ENCODE measurements at regions not wholly inside any gene's neighbourhood (a gene's known extent, or its start where the extent isn't known, plus 50 kb on each side); places are given as distances from the start of the nearest gene placed in this dataset.

DNA sequence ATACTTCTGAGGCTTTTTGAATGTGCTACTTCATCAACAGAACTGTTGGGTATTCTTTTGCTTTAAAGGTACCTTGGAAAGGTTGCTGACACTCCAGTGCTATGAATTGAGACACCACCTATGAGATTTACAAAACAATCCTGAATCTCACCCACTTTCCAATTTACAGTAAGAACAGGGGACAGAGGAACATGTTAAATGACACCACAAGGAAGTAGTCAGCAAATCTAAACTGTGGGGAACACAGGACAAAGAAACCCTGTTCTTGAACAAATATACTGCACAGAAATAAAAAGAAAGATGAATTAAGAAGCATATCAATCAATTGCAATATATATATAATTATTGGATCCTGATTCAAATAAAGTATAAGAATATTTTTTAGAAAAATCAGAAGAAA, 216.7 kb upstream of the ARID1B start:
- no peak for DNase-seq

DNA sequence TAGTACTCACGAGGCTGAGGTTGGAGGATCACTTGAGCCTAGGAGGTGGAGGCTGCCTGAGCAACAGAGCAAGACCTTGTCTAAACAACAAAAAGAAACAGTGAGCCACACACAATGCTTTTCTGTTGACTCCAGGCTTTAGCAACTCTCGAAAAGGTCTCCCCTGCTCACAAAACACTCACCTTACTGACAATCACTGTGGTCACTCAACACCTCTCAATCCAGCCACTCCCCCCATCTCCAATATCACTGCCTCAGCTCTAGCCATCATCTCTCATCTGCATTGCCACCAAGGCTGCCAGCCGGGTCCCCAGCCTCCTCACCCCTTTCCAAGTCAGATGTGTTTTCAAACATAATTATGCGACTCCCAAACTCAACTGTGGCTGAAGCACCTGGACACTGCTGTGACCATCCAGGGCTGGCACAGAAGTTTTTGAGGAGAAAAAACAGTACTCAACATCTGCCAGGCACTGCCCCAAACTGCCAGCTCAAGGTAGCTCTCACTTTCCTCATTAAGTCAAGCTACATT, 218.0 kb upstream of the ARID1B start:
- DNase-seq: no peak

DNA sequence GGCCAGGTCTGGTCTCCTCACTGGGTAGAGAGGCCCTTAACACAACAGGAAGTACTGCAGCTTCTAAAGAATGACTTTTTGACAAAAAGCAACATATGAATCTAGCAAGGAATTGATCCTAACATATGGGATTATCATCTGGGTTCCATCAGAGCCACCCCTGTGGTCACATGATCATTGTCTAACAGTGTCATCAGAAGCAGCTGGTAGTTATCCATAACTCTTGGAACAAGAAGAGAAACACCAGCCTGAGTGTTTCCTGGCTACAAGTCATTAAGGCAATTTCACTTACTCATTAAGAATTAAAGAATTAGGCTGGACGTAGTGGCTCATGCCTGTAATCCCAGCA, 219.3 kb upstream of the ARID1B start:
- DNase-seq: no peak

DNA sequence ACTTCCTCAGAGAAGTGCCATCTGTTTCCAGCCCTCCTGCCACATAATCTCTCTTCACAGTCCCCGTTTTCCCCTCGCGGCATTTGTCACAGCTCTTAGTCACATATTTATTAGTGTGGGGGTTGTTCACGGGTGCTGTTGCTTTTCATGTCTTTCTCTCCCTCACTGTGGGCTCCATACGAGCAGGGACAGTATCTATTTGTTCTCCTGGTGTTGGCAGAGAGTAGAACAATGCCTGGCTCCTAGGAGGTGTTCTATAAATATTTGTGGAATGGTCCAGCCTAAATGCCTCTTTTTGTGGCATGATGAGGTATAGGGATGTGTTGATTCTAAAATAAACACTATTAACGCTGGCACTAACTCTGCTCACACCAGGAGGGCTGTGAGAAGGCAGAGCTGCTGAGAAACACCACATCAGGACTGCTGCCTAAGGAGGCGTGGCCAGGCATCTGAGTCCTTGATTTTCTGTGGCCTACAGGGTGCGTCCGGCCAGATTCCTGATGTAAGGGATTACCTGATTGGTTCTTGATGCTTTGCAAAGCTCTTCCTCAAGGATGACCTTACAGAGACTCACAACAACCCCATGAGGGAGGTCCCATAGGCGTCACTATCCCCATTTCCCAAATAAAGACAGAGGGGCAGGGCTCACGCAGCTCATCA, 219.8 kb upstream of the ARID1B start:
- no peak for DNase-seq

DNA sequence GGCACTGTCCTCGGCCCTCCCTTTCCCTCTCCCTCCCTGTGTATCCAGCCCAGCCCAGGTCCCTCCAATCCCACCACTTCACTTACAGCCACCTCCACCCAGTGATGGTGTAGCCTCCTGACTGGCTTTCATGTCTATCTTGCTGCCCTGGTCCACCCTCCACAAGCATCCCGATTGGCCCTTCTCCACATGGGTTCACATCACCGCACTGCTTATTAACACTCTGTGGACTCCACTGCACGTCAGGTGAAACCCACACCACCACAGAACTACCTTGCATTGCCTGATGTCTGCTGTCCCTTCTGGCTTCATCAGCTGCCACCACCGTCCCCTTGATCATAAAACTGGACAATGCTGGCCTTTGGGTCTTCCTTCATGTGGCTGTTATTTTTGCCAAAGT, 220.4 kb upstream of the ARID1B start:
- no peak for DNase-seq

DNA sequence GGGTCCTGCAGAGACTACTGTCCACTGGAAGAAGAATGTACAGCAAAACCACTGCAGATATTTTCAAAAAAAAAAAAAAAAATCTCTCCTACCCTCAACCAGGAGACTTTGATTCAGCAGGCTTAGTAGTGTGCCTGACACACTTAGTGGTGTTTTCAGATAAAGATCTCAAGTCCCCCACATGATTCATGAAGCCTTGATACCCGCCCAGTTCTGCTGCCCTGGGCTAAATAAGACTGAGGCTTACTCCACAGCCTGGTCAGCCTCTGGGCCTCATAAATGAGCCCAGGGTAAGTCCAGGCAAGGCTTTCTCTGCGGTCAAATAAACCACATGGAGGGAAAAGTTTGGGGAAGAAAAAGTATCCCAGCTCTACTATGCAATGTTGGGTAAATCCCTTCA, 222.1 kb upstream of the ARID1B start:
- DNase-seq: no peak

DNA sequence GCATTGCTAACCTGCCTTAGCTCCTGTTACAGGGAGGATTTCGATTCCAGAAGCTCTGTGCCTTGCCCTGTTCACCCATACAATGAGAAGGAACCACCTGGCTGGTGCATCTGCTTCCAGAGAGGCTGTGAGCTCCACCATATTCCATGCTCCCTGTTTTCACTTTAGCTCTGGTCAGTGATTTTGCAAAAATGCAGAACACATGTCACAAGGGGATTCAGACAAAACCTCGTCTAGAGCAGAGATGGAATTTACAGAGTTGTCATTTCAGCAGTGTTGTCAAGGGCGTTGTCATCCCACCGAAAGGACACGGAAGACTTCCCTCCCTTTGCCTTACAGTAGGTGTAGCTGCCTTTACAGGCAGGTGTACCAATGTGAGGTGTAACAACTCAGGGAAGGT, 223.0 kb upstream of the ARID1B start:
- DNase-seq: no peak

DNA sequence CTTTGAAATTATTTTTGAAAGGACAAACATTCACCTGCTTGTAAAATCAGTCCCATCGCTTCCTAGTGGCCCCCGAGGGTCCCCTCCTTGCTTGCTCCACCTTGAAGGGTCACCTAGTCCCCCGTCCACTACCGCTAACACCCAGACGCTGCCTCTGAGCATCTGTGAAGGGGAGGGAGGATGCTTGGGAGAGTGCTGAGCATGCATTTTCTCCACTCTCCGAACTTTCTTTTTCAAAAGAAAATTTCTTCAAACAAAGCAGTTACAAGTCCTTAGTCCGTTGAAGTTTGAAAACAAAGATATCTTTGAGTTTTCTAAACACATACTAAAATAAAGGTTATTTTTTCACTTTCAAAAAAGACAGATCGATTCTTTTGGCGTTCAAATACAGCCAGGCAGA, 224.3 kb upstream of the ARID1B start:
- DNase-seq: no peak

DNA sequence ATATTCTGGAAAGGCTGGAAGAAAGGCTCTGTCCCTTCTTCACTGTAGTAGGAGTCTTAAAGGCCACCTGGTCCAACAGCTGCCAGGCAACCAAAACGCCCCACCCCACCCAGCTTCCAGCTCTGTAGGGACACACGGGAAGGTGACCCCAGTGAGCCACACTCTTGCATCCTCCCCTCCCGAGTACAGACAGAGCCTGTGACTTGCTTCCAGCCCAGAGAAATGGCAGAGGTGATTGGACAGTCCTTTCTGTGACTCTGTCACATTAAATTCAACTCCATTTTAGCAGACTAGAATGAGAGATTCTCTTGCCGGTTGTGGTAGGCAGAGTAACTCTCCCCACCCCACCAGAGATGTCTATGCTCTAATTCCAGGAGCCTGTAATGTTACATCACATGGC, 226.2 kb upstream of the ARID1B start:
- no peak for DNase-seq

DNA sequence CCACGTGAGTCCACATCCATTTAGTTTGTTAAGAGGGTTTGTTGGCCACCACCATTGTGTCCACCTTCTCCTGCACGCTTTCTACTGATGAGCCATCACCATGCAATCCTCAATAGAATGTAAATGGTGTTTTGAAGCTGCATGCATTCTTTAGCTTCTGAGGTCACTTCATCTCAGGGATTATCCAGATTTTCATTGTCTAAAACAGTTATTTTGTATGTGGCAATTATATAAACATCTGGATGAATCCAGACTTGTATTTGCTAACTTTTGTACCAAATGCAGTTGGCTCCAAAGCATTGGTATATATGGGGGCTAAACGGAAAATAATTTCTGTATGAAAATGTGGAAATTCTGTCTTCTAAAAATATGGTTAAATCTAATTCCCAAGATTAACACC, 231.2 kb upstream of the ARID1B start:
- DNase-seq: no peak

DNA sequence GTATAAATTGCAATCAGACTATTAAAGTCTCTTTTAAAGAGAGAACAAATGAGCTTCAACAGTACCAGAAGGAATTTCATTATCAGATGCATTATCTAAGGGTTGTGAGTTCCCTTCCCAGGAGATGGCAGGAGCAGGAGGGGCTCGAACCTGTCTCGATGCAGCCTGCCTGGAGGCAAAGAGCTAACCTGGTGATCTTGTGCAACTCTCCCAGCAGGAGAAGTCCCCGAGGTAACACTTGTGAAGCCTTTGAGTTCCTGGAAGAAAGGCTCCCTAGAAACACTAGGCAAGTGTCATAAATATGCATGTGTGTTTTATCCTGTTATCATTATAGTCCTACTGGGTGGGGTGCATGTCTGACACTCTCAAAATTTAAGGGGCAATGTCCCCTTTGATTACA, 232.2 kb upstream of the ARID1B start:
- DNase-seq: no peak

DNA sequence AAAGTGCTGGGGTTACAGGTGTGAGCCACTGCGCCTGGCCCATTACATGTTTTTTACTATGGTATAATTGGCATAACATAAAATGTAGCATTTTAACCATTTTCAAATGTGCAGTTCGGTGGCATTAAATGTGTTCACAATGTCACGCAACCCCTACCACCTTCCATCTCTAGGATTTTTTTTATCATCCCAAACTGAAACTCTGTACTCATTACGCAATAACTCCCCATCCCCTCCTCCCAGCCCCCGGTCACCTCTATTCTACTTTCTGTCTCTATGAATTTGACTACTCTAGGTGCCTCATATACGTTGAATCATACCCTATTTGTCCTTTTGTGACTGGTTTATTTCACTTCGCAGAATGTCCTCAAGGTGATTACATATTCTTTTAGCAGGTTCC, 233.1 kb upstream of the ARID1B start:
- no peak for DNase-seq

DNA sequence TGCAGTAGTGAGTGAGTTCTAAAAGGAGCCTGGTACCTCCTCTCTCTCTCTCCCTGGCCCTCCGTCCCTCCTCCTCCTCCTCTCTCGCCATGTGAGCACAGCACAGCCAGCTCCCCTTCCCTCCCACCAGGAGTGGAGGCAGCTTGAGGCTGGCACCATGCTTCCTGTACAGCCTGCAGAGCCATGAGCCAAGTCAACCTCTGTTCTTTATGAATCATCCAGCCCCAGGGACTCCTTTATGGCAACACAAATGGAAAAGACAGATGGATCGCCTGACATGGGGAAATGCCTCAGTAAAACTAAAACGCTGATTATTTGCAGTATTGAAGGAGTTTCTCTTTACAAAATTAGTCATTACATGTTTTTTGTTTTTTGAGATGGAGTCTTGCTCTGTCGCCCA, 233.7 kb upstream of the ARID1B start:
- DNase-seq: no peak

DNA sequence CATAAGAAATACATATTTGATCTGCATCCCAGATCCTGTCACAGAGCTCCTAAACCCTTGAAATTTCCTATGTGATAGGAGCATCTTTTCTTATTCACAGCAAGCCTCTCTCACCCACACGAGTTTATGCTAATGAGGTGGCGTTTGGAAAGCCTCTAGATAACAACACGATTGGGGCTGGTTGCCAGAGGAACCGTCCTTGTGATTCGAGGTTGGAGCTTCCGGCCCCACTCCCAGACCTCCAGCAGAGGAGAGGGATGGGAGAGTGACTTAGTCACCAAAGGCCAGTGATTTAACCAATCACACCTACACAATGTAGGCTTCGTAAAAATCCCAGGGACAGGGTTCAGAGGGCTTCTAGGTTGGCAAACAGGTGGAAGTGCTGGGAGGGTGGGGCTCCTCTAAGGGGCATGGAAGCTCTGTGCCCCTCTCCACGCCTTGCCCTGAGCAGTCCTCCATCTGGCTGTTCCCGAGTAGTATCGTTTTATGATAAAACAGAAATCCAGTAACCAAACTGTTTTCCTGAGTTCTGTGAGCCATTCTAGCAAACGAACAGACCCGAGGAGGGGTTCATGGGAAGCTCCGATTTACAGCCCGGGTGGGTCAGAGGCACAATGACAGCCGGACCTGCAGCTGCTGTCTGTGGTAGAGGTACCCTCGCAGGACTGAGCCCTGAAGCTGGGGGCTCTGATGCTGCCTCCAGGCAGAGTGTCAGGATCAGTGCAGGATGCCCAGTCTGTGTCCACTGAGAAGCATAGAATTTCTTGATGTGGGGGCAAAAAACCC, 238.1 kb upstream of the ARID1B start:
- DNase-seq: no peak

DNA sequence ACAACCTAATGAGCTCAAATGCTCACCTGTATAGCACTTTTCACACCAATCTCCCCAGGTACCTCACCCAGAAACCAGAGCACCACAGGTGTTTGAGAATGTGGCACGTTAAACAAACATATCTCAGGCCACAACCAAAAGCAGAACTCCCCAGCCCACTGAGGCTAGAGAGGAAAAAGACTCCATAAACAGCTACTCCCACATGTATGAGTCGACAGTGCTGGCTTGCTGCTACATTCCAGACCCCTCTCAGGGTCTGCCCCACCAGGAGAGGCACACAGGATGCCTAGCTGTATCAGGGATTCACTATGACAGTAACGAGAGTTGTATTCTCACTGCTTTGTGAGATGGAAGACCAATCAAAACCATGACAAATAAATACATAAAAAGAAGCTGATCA, 242.6 kb upstream of the ARID1B start:
- DNase-seq: no peak

DNA sequence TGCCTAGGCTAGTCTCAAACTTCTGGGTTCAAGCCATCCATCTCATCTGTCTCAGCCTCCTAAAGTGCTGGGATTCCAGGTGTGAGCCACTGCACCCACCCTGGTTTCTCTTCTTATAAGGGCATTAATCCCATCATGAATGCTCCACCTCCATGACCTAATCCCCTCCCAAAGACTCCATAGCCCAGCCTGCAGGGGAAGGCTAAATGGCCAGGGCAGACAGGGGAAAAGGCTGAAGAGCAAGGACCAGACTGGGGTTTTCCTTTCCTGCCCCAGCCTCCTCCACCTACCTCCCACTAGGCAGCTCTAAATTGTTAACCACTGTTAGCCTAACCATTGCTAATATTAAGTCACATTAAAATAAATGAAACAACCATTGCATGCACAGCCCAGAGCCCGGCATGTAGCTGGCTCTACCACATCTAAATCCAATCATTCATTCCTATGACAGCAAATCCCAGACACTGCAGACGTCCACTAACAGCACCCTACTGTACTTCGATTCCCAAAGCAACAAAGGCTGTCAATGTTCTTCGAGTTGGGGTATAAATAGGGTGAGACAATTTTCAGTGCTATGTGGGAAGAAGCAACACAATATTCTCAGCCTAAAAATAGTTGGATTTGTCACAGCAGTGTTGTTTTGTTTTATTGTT, 243.2 kb upstream of the ARID1B start:
- no peak for DNase-seq

DNA sequence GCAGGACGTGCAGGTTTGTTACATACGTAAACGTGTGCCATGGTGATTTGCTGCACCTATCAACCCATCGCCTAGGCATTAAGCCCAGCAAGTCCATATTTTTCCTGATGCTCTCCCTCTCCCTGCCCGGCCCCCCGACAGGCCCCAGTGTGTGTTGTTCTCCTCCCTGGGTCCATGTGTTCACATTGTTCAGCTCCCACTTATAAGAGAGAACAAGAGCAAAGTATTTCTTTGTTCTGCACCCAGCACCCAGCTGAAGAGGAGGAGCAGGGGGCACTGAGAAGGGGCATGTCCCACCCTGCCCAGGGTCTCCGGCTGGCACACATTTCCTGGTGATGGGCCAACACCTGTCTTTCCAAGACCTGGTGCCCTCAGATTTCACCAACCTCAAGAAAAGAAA, 251.1 kb upstream of the ARID1B start:
- DNase-seq: no peak

DNA sequence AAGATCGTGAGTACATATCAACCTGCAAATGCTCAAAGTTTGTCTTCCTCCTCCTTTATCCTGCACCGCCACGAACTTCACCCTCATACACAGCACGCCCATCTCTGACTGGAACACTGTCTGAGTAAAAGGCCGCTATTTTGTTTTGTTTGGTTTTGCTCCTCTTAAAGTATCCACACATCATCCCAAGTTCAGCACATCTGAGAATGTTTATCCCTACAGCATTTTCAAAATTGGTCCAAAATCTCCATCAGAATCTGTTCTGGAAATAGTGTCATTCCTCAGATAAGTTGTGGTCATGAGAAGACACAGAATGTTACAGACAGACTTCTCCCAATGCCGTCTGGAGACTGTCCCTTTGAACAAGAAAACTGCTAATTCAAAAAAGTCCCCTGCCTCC, 251.6 kb upstream of the ARID1B start:
- no peak for DNase-seq

DNA sequence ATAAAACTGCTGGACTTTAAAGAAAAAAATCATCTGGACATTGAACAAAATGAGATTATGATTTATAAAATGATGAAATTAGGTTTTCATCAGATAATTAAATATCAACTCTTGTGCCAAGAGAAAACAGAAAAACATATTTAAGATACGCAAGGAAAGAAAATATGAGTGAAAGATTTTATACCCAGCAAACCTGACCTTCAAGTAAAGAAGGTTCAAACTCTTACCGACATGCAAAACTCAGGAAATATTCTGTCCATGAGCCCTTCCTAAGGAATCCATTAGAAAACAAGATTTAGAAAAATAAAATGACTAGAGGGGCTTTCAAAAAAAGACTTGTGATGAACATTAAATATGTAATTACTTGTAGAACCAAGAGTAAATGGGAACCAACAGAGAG, 257.2 kb upstream of the ARID1B start:
- DNase-seq: no peak

DNA sequence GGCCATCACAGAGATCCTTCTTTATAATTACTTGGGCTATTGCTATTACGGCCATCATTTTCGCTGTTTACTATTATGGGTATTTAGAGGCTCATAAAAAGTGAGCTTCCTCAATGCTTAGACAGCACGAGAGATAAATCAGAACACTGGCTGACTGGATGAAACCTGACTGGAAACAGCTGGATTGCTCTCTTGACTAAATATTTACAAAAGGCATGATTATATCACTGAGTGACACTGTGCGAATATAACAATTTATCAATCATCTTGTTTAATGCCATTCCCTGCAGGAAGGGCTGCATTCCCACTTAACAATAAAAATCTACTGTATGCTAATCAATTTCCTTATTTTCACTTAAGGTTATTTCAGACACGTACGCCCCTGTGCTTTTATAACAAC, 260.1 kb upstream of the ARID1B start:
- DNase-seq: no peak

DNA sequence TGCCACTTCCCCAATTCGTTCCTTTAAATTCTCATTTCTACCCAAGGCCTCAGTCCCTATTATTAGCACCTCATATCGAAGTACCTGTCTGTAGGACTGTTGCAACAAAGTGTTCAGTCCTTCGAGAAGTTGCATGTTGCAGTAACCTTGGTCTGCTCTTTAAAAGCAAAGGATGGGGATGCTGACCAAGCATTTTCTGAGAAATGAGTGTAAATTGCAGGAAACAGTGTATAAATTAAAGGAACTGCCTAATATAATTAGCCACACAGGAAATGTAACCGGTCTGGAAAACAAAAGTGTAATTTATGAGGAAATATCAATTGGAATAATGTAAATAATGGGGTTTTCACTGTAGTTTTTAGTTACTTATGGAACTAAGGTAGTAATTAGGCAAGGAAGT, 261.9 kb upstream of the ARID1B start:
- no peak for DNase-seq

DNA sequence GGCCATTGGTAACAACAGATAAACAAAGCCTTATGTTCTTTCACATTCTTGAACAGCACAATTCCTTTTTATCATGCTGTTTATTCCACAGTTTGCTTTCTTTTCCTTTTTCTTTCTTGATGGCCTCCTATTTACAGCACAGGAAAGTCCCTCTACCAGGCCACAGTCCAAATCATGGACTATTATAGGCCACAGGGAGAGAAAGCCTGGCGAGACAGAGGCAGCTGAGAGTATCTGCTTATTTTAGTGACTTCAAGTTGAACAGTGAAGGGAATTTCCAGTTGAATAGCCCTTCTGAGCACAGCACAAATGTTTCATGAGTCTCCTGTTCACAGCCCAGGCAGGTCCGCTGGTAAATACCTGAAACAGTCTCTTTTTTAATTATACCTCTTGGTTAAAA, 263.7 kb upstream of the ARID1B start:
- DNase-seq: no peak

DNA sequence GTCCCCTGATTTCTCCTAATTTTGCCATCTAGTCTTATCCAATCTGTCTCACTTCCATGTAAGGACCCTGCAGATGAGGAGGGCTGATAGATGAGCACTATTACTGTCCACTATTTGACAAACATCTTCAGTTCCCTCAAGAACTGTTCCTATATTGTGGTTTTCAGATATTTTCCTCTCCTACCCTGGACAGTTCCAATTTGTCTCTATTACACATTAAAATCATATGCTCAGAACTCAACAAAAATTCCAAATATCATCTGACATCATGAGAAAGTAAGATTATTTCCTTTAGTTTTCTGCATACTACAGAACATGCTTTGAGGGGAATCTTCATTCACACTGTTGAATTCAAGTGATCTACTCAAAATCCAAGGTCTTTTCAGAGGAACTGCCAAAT, 265.6 kb upstream of the ARID1B start:
- DNase-seq: no peak

DNA sequence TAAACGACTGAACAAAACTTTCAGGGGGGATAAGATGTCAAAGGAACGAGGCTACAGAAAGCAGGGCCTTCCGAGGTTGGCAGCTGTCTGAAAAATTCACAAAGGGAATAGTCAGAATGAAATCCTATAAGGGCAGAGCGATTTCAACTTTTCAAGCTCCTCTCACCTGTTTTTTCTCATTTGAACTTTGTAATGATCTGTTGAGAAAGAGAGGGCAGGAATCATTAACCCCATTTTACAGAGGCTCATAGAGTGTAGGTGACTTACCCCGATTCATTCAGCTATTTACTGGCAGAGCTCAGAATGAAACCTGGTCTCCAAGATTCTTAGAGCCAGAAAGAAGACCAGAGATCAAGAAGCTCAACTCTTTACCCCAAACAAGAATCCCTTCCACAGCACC, 266.1 kb upstream of the ARID1B start:
- DNase-seq: no peak

Measured in GF-D8 (cell line).